ENCODE measurements at regions not wholly inside any gene's neighbourhood (a gene's known extent, or its start where the extent isn't known, plus 50 kb on each side); places are given as distances from the start of the nearest gene placed in this dataset.

DNA sequence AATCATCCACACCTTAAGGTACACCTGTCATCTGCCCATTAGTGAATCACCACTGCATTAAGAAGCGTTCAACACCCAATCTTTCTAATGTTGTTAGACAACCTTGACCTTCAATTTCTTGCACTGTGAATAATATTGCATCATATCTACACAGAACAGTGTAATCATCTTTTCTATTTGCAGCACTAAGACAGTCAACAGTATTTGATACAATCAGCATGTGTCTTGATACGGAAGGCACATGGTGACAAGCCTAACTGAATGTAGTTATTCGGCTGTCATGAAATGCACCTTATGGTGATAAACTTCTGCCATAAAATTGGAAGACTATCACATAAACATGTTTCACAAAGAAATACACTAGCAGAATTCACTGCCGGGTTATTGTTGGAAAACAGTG lies 253.9 kb upstream of the THRB start:
- no peak for DNase-seq (ENCODE audit: low read depth in 3 of 3, low spot score in 1 of 3)

DNA sequence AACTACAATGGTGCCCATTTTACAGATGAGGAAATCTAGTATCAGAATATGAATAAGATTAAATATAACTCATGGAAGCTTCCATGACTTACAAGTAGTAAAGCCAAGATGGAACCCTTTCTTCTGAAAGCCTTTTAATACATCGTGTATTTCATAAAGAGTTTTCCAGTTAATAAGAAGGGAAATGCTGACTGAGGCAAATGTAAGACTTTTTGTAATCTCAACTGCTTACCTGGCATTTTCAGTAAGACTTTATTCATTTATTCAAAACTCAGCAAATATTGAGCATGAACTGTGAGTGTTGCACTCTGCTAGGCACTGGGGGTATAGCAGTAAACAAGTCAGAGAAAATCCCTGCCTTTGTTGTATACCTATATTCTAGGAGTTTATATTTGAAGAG lies 256.4 kb upstream of the THRB start:
- no peak for DNase-seq (ENCODE audit: low read depth in 3 of 3, low spot score in 1 of 3)

DNA sequence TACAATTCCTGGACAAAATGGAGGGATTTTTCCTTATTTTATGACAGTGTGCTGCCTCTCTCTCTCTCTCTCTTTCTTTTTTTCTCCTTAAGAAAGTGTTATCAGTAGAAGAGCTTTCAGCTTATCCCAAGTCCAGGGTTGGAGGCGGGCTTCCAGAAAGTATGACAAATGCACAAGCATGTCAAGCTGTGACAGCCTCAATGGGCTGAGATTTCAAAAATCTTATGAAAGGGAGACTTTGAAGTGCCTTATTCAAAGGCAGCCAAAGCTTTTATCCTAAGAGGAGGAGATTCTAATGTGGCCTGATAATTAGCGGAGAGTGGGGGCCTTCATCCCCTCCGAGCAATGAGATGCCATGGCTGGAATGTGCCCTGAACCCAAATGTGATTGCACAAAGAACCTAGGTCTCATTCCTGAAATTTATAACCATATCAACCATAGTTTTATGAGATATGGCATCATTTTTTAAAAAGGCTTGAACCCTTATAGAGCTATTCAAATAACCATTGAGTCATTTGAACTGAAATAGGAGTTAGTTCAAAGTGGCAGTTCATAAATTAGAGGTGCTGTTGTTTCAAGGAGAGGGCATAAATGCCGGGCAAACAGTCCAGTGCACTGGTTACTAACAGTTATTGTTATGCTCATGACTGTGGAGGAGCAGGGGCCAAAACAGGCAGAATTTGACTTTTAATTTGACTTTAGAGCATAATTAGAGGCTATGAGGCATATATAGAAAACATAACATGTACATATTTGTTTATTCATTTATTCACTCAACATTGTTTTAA lies 261.6 kb upstream of the THRB start:
- no peak for DNase-seq (ENCODE audit: low read depth in 3 of 3, low spot score in 1 of 3)

DNA sequence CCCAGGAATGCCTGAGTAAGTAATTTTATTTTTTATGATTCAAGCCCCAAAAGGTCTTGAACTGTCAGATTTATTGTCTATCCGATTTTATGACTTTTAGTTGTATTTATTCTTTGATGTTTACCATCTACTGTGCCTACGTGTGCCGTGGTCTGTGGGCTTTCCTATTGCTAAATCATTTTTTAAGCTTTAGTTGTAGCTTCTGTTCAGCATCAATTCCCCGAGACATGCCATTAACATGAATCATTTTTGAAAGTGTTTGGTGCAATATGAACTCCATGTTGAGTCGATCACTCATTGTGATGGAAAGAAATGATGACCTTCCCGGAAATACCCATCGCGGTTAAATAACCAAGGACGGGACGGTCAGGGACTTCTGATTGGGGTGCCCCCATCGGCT lies 268.7 kb upstream of the THRB start:
- DNase-seq (ENCODE audit: low read depth in 3 of 3, low spot score in 1 of 3), result no peak

DNA sequence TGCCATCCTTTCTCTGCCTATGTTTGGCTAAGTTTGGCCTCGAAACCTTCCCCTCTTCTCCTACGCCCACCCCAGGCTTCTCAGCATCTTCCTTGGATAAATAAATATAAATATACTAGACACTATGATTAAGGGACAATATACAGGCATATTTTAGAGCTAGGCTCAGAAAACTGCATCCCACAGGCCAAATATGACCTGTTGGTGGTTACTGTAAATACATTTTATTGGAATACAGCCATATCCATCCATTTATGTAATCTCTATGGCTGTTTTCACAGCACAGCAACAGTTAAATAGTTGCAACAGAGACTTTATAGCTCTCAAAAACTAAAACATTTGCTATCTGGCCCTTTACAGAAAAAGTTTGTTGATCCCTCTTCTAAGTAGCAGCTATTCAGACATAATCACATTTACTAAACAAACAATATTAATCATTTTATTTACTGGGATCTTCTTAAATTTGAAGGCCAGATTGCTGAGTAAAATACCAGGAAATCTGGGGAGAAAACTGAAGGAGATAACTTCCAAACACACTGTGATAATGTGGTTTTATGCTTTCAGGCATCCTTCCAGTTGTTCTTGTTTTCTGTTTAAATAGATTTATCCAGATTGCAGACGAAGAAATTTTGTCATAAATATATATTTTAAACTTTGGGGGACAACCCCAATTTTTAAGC lies 269.7 kb upstream of the THRB start:
- no peak for DNase-seq (ENCODE audit: low read depth in 3 of 3, low spot score in 1 of 3)

DNA sequence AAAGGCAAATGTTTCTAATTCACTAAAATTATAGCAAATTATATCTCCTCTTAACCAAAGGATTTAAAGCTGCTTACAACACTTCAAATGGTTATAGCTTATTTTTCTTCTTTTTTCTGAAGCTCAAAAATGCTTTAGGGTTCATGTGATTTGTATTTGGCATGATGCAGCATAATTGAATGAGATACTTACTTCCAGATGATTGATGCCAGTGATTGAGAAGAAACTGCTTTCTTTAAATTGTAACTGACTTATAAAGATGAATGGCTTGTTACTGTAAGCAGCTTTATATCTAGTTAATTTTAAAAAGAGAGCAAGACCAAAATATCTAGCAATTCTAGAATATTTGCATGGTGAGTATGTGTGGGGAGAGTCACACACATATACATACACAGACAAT lies 270.7 kb upstream of the THRB start:
- DNase-seq (ENCODE audit: low read depth in 3 of 3, low spot score in 1 of 3), result no peak

DNA sequence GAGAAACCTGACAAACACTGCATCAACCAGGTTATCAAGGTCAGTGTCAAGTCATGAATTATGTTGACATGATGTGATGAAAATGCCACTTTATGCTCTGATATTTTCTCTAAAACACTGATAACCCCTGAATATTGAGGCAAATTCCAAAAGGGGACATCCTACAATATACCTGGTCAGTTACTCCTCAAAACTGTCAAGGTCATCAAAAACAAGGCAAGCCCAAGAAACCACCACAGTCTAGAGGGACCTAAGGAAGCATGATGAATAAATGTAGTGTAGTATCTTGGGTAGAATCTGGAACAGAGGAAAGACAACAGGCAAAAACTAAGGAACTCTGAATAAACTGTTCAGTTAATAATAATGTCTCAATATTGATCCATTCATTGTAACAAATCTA lies 275.3 kb upstream of the THRB start:
- no peak for DNase-seq (ENCODE audit: low read depth in 3 of 3, low spot score in 1 of 3)

DNA sequence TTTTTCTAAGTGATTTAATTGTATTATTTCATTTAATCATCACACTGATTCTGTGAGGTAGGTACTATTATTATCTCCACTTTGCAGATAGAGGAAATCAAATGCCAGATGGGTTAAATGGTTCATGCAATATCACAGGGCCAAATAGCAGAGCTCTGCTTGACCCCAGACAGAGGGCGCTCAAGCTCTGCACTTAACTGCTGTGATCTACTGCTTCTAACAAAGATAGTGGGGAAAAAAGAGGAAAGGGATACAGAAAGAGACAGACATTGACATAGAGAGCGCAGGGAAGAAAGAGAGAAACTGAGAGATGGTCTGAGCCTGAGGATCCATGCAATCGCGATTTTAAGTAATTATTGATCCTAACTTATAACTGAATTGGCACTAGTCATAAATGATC lies 279.1 kb upstream of the THRB start:
- DNase-seq (ENCODE audit: low read depth in 3 of 3, low spot score in 1 of 3), result no peak

DNA sequence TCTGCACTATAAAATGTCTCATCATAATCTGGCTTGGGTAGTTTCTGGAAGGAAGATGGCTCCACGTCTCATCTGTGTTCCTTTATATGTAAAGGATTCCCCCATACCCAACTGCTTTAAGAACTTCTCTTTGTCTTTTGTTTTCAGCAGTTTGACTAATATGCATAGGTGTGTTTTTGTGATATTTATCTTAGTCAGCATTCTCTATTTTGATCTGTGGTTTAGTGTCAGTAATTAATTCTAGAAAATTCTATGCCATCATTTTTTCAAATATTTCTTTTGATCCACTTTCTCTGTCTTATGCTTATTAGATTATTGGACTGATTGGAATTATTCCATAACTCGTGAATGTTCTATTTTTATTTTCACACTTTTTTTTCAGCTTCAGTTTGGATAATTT lies 286.3 kb upstream of the THRB start:
- DNase-seq (ENCODE audit: low read depth in 3 of 3, low spot score in 1 of 3), result no peak

DNA sequence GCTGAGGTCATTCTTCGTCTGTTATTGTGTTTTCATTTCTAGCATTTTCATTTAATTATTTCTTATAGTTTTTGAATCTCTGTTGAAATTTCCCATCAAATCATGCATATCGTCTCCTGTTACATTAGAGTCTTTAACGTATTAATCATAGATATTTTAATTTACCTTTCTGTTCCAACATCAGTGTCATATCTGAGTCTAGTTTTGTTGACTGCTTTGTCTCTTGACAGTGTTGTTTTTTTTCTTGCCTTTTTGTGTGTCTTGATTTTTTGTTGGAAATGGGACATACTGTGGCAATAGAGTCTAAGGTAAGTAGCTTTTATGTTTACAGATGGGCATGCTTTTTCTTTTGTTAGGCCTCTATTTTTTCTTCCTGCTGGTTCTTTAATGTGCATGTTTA lies 286.8 kb upstream of the THRB start:
- no peak for DNase-seq (ENCODE audit: low read depth in 3 of 3, low spot score in 1 of 3)

DNA sequence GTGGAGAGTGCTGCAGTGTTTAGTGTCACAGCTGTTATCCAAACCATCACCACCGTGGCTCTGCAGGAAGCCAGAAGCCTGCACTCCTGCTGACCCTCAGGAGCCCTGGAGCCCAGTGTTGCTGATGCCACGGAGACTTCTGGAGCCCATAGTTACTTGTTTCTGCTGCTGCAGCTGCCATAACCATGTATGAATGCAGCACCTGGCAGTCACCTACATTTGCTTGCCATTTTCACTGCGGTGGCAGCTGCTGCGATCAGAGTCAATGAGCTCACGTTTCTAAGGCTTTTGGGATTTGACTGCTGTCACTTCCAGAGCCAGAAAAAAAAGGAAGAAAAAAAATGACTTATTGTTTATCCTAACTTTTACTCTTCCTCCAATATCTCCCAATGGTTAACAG lies 299.2 kb upstream of the THRB start:
- DNase-seq (ENCODE audit: low read depth in 3 of 3, low spot score in 1 of 3), result no peak

DNA sequence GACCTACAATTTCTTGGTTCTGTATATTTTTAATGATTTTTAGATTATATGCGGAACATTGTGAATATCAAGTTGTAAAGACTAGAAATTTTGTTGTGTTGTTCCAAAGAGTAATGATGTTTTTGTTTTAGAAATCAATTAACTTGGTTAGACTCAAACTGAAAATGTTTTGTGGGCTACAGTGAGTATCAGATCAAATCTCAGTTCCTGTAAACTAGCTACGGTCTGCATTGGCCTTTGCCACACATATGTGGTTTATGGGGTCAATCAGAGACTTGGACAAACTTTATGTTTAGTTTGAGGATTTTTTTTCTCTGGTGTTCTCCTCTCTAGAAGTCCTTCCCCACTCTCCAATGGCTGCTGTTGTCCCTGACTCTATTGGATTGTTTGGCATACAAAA lies 308.0 kb upstream of the THRB start:
- DNase-seq (ENCODE audit: low read depth in 3 of 3, low spot score in 1 of 3), result no peak

DNA sequence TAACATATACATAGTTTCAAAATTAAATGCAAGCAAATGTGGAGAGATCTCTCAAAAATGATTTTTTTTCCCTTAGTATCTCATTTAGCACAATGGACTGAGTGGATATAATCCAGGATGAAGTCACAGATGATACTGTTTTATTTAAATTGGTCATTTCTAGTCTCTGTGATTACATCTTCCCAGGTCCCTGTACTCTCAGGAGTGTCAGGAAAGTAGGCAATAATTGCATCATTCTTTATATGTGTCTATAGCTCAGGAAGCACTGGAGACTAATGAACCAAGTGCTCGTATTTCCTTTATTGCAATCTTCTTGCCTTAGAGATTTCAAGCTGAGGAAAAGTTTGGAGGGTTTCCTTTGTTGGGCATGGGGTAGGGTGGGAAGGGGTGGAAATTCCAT lies 309.4 kb upstream of the THRB start:
- DNase-seq (ENCODE audit: low read depth in 3 of 3, low spot score in 1 of 3), result no peak

DNA sequence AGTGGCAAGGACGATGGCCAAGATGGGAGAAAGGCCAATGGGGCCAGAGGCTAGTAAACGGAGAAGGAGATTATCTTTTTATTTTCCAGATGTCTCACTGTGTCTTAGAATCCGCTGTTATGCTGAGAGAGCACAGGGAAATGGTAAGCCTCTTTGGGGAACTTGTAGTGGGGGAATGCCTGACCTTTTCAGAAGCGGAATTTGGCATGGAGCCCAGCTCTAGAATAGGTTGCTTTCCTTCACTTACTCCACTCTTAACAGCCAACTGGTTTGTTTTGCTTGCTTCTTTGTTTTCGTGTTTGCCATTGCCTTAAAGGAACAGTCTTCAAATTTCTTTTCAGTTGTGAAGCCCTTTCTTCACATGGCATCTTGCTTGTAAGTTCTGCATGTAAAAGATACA lies 316.2 kb upstream of the THRB start:
- DNase-seq (ENCODE audit: low read depth in 3 of 3, low spot score in 1 of 3), result no peak

DNA sequence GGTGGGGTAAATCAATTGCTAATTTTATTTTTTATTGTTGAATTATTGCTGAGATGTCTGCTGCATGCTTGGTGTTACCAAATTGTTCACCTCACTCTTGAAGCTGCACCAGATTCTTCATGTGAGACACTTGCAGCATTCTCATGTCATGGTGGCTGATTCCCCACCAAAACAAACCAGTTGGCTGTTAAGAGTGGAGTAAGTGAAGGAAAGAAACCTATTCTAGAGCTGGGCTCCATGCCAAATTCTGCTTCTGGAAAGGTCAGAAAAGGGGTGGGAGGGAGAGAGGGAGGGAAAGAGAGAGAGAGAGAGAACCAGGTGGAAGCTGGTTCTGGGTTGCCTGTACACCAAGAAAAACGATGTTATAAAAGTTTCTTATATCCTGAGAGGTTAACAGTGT lies 317.5 kb upstream of the THRB start:
- DNase-seq (ENCODE audit: low read depth in 3 of 3, low spot score in 1 of 3), result no peak

DNA sequence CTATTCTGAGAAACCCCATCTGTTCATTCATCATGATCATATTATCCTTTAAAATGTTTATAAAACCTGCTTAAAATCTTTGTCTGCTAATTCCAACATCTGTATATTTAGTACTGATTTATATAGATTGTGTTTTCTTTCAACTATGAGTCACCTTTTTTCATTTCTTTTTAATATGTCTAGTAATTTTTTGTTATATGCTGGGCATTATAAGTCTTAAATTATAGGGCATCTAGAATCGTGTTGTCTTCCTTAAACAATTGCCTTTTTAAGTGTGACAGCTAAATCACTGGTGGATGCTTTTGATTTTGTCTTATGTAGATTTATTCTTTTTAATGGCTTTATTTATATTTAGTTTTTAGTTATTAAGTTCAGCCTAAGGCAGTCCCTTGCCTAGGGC lies 323.4 kb upstream of the THRB start:
- DNase-seq (ENCODE audit: low read depth in 3 of 3, low spot score in 1 of 3), result no peak

DNA sequence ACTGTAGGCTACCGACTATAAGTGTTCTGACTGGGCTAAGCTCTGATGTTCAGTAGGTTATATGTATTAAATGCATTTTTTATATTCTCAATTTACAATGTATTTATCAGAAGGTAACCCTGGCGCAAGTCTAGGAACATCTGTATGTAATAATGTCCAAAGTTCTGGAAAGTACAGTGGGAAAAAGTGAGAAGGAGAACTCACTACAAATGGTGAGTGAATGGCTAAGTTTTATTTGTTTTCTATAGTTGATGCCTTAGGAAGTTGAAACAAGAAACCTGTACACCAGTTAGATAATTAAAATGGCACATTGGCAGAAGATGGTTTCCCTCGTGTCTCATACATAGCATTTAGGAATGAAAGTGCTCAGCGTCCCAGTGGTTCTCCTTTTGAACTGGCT lies 333.4 kb upstream of the THRB start:
- no peak for DNase-seq (ENCODE audit: low read depth in 3 of 3, low spot score in 1 of 3)

DNA sequence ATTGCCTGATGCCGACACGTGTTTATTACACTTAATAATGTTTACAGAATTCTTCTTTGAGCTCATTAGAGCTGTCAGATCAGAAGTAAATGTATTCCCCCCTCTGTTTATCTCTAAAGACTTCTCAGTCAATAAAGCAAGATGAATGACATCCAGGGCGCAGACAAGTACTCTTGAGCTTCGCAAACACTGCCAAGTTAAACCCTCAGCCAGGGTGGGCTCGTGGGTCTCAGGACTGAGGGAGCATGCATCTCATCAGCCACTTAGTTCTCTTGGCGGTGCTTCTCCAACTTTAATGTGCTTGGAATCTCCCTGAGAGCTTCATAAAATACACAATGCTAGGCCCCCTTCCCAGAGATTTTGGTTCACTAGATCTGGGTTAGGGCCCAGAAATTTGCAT lies 333.9 kb upstream of the THRB start:
- no peak for DNase-seq (ENCODE audit: low read depth in 3 of 3, low spot score in 1 of 3)

DNA sequence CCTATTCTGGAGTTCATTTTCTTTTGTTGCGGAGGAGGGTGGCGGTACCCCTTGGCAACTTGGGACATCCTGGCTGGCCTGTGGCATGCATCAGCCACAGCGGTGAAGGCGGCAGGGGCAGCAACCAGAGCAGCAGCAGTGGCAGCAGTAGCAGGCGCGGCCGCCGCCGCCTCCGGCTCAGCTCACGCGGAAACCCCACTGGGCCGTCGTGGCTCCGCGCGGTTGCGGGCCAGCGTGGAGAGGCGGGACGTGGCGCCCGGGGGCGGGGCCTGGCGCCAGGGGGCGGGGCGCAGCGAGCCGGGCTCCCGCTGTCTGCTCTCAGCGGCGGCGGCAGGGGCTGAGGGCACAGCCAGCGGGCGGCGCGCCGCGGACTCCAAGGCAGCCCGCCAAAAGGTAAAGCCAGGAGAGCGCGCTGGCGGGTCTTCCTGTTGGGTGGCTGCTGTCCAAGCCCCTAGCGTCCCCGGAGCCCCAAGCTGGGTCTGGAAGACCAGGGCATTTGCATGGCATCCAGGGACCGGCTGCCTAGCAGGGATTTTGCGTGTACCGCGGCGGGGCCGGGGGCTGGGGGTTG lies 334.4 kb upstream of the THRB start:
- no peak for DNase-seq (ENCODE audit: low read depth in 3 of 3, low spot score in 1 of 3)

DNA sequence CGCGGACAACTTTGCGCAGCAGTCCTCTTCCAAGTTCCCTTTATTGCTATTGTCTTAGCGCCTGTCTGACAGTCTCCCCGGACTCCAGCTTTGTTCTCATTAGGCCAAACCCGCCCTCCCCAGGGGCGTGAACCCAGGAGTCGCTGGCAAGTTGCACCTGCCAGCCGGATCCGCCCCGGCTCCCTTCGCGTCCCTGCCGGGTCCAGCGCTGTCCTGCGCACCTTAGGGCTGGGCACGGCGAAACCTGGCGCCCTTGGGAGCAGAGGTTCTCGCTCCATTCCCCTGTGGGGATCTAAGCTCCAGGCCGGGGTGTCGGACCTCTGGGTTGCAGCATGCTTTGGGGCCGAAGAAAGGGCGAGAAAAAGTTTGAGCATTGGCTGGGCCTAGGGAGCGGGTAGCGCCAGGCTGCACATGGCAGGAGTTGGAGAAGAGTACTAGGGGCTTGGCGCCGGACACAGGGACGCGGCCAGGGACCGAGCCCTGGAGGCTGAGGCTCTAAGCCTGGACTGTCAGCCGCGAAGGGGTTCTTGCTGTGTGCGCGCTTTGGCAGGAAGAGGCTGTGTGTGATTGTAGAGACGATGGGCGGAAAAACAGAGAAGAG lies 335.1 kb upstream of the THRB start:
- DNase-seq (ENCODE audit: low read depth in 3 of 3, low spot score in 1 of 3), result no peak

DNA sequence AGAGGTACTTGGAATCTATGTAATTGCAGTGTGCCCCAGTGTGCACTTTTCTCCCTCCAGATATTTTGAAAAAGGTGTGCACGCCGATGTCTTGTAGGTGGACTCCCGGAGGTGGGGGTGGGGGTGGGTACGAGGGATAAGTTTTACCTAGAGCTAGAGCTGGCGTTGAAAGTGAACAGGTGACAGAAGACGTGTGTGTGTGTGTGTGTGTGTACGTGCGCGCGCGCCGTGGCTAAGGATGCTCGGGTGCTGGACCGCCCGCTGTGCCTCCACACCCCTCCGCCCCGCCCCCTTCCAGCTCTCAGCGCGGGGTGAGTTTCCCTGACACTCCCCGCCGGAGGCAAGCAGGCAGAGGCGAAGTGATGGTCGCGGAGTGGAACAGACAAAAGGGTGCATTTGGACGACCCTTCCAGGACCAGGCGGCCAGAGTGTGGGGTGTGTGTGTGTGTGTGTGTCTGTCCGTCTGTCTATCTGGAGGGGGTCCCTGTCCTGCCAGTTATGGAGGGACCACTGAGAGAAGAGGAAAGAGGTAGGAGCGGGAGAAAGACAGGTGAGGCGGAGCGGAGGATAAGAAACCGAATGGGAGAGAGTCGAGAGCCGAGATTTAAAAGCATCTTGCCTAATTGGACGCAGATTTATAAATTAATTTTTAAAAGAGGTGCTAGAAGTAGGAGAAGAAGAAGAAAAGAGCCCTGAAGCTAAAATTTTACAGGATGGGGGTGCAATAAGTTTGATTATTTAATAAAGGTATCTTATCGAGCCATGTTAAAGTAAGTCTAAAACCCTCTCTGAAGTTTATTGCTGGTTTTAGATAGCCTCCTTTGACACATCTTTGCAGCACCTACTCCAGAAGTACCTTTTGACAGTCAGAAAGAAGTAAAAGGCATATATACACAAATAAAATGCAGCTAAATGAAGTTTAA lies 335.8 kb upstream of the THRB start:
- DNase-seq (ENCODE audit: low read depth in 3 of 3, low spot score in 1 of 3), result no peak
